COR-L47 (cell line): ENCODE measurements at regions not wholly inside any gene's neighbourhood (a gene's known extent, or its start where the extent isn't known, plus 50 kb on each side); places are given as distances from the start of the nearest gene placed in this dataset.
A peak's percentile ranks its signal among the peaks of the same experiment; 100 is the strongest.
"Not testable (repeated sequence)": the region's sequence is repeated elsewhere in the genome, so short reads cannot be mapped to it uniquely, and the experiment has no call there.

Source experiments
- DNase-seq: peaks from one replicate; lab custom pipeline; 2025; lab: John Stamatoyannopoulos, UW

GRCh38 chr6:11409371-11409770 is 128.2 kb upstream of the TMEM170B start:
- DNase-seq = no peak

- no peak for DNase-seq
Observed at GRCh38 chr6:11407414-11407813, 130.1 kb upstream of the TMEM170B start.

GRCh38 chr6:11404838-11405237 is 132.7 kb upstream of the TMEM170B start:
- DNase-seq = no peak

- DNase-seq = no peak
Observed at GRCh38 chr6:11404081-11404480, 133.5 kb upstream of the TMEM170B start.

GRCh38 chr6:11403035-11403601 is 134.4 kb upstream of the TMEM170B start:
- no peak for DNase-seq

- DNase-seq = not testable (repeated sequence)
Observed at GRCh38 chr6:11402581-11402980, 135.0 kb upstream of the TMEM170B start.

- DNase-seq = not testable (repeated sequence)
Observed at GRCh38 chr6:11401954-11402353, 135.6 kb upstream of the TMEM170B start.

GRCh38 chr6:11398451-11399326 is 138.9 kb upstream of the TMEM170B start:
- DNase-seq = no peak

- DNase-seq = no peak
Observed at GRCh38 chr6:11397622-11398450, 139.7 kb upstream of the TMEM170B start.

- DNase-seq = no peak
Observed at GRCh38 chr6:11396860-11397259, 140.7 kb upstream of the TMEM170B start.

- DNase-seq = no peak
Observed at GRCh38 chr6:11393713-11394627, 143.6 kb upstream of the TMEM170B start.

- peak; percentile 7 for DNase-seq
Observed at GRCh38 chr6:11392778-11393507, 144.6 kb upstream of the TMEM170B start.

- no peak for DNase-seq
Observed at GRCh38 chr6:11391934-11392777, 145.4 kb upstream of the TMEM170B start.

GRCh38 chr6:11389977-11390376 is 147.6 kb upstream of the TMEM170B start:
- no peak for DNase-seq

- DNase-seq = no peak
Observed at GRCh38 chr6:11388983-11389944, 148.3 kb upstream of the TMEM170B start.

- no peak for DNase-seq
Observed at GRCh38 chr6:11387707-11388430, 149.7 kb upstream of the TMEM170B start.

GRCh38 chr6:11386726-11387125 is 150.8 kb upstream of the TMEM170B start:
- DNase-seq = no peak

- no peak for DNase-seq
Observed at GRCh38 chr6:11386323-11386722, 151.2 kb upstream of the TMEM170B start.
